IMR-90 (cell line): ENCODE measurements at regions not wholly inside any gene's neighbourhood (a gene's known extent, or its start where the extent isn't known, plus 50 kb on each side); places are given as distances from the start of the nearest gene placed in this dataset.

Experiments
- ATAC-seq: fragments of 200-7000 bp; cut with Tn5 transposase; 2 replicates; pipeline ENCODE4 v1.9.1; 2020; ENCODE audit warnings: low read depth, mild to moderate bottlenecking, moderate library complexity
- BruUV-seq: library from RNA; stranded (reverse); fragments of 400-500 nt; replicated peaks from 2 replicates; lab custom pipeline; 2021; lab: Mats Ljungman, UMichigan
- CTCF ChIA-PET: fragments of 300-600 bp; formaldehyde crosslinking; extraction: SDS; loops from one replicate; lab custom pipeline; 2021; ENCODE audit warnings: antibody characterized with exemption; lab: Yijun Ruan, JAX
- POLR2A ChIA-PET: fragments of 300-600 bp; sonication (Branson Sonifier 250); formaldehyde crosslinking; loops from one replicate; lab custom pipeline; 2022; ENCODE audit warnings: antibody characterized with exemption; ENCODE audit not compliant: unreplicated experiment; lab: Charles Lee
- DNase-seq: peaks from one replicate; pipeline ENCODE4 v3.0.0; 2013
- H2AFZ ChIP-seq: replicated peaks from 2 replicates; pipeline ENCODE3; 2013; ENCODE audit warnings: low read length, mild to moderate bottlenecking; ENCODE audit not compliant: poor library complexity
- H2AK5ac ChIP-seq: 2 replicates; pipeline ENCODE4 v1.6.1; 2013; ENCODE audit warnings: low read depth, low read length, inconsistent platforms
- H2AK9ac ChIP-seq: replicated peaks from 2 replicates; pipeline ENCODE3; 2013; ENCODE audit warnings: mild to moderate bottlenecking, low read depth, low read length, moderate library complexity; ENCODE audit not compliant: poor library complexity
- H2BK120ac ChIP-seq: 2 replicates; pipeline ENCODE4 v1.6.1; 2013; ENCODE audit warnings: low read depth, low read length, inconsistent platforms
- H2BK15ac ChIP-seq: 3 replicates; pipeline ENCODE4 v1.6.1; 2013; ENCODE audit warnings: low read depth, low read length, inconsistent platforms
- H2BK20ac ChIP-seq: 2 replicates; pipeline ENCODE4 v1.6.1; 2013; ENCODE audit warnings: low read depth, mild to moderate bottlenecking, inconsistent platforms, low read length, moderate library complexity
- H2BK5ac ChIP-seq: 2 replicates; pipeline ENCODE4 v1.6.1; 2013; ENCODE audit warnings: mild to moderate bottlenecking, low read depth, low read length, inconsistent platforms; ENCODE audit not compliant: poor library complexity, severe bottlenecking
- H3K14ac ChIP-seq: replicated peaks from 2 replicates; pipeline ENCODE4 v1.6.1; 2013; ENCODE audit warnings: low read depth, low read length, inconsistent platforms
- H3K18ac ChIP-seq: 2 replicates; pipeline ENCODE4 v1.6.1; 2013; ENCODE audit warnings: low read depth, low read length, control low read depth
- H3K23ac ChIP-seq: 2 replicates; pipeline ENCODE4 v1.6.1; 2013; ENCODE audit warnings: low read depth, low read length, inconsistent platforms
- H3K27ac ChIP-seq: 2 replicates; pipeline ENCODE4 v1.5.1; 2013; ENCODE audit warnings: mild to moderate bottlenecking, control low read depth, low read length; ENCODE audit not compliant: insufficient read depth
- H3K27me3 ChIP-seq: 2 replicates; pipeline ENCODE4 v1.6.1; 2013; ENCODE audit warnings: low read length; ENCODE audit not compliant: control insufficient read depth, insufficient read depth
- H3K36me3 ChIP-seq: 2 replicates; pipeline ENCODE4 v1.6.1; 2013; ENCODE audit warnings: low read length, mixed read lengths; ENCODE audit not compliant: control insufficient read depth, insufficient read depth
- H3K4ac ChIP-seq: 2 replicates; pipeline ENCODE4 v1.6.1; 2013; ENCODE audit warnings: low read depth, low read length, inconsistent platforms
- H3K4me1 ChIP-seq: 2 replicates; pipeline ENCODE4 v1.6.1; 2013; ENCODE audit warnings: low read length, mixed read lengths; ENCODE audit not compliant: control insufficient read depth, insufficient read depth
- H3K4me2 ChIP-seq: 2 replicates; pipeline ENCODE4 v1.6.1; 2013; ENCODE audit warnings: low read depth, mild to moderate bottlenecking, control low read depth, low read length, moderate library complexity
- H3K4me3 ChIP-seq: 2 replicates; pipeline ENCODE4 v1.5.1; 2013; ENCODE audit warnings: low read depth, mild to moderate bottlenecking, control low read depth, low read length, moderate library complexity; ENCODE audit not compliant: insufficient read depth
- H3K56ac ChIP-seq: 2 replicates; pipeline ENCODE4 v1.6.1; 2013; ENCODE audit warnings: low read length, inconsistent platforms; ENCODE audit not compliant: insufficient read depth; ENCODE audit errors: extremely low read depth
- H3K79me1 ChIP-seq, 2 experiments: 2 replicates each; pipeline ENCODE4 v1.6.1; 2013; ENCODE audit warnings: low read length in 2 of 2, inconsistent platforms in 1 of 2, low read depth in 1 of 2
- H3K9ac ChIP-seq: 2 replicates; pipeline ENCODE4 v1.6.1; 2013; ENCODE audit warnings: low read depth, low read length, control low read depth
- H3K9me1 ChIP-seq: 2 replicates; pipeline ENCODE4 v1.6.1; 2013; ENCODE audit warnings: low read length, inconsistent platforms; ENCODE audit not compliant: insufficient read depth
- H3K9me3 ChIP-seq: 2 replicates; pipeline ENCODE4 v1.6.1; 2013; ENCODE audit warnings: low read length; ENCODE audit not compliant: control insufficient read depth, insufficient read depth
- H4K20me1 ChIP-seq: 2 replicates; pipeline ENCODE4 v1.6.1; 2013; ENCODE audit warnings: low read length, inconsistent platforms; ENCODE audit not compliant: insufficient read depth
- H4K5ac ChIP-seq: 2 replicates; pipeline ENCODE4 v1.6.1; 2013; ENCODE audit warnings: mild to moderate bottlenecking, low read depth, low read length, control low read depth
- H4K8ac ChIP-seq, 2 experiments: 2 replicates each; pipeline ENCODE4 v1.6.1; 2013; ENCODE audit warnings: low read depth in 2 of 2, low read length in 2 of 2, control low read depth in 1 of 2, inconsistent platforms in 1 of 2
- H4K91ac ChIP-seq: 2 replicates; pipeline ENCODE4 v1.6.1; 2013; ENCODE audit warnings: low read depth, low read length, inconsistent platforms; ENCODE audit not compliant: insufficient read depth
- BHLHE40 ChIP-seq: fragments of 150-350 bp; IDR thresholded peaks from 2 replicates; pipeline ENCODE4 v1.6.1; 2016; ENCODE audit warnings: mild to moderate bottlenecking, low read depth, low read length
- CEBPB ChIP-seq: IDR thresholded peaks from 2 replicates; pipeline ENCODE4 v1.6.1; 2012; ENCODE audit warnings: low read depth, low read length, improper control_type of control experiment
- CHD1 ChIP-seq: IDR thresholded peaks from 2 replicates; pipeline ENCODE4 v1.6.1; 2012; ENCODE audit warnings: low read depth, low read length, improper control_type of control experiment
- CTCF ChIP-seq: conservative IDR thresholded peaks from 2 replicates; pipeline ENCODE4 v1.5.1; 2012; ENCODE audit warnings: mild to moderate bottlenecking, low read depth, low read length, improper control_type of control experiment
- ELK1 ChIP-seq: fragments of 150-350 bp; IDR thresholded peaks from 2 replicates; pipeline ENCODE4 v1.6.1; 2016; ENCODE audit warnings: low read depth, mild to moderate bottlenecking, low read length, moderate library complexity, borderline replicate concordance
- FOS ChIP-seq: fragments of 150-350 bp; IDR thresholded peaks from 2 replicates; pipeline ENCODE4 v1.6.1; 2016; ENCODE audit warnings: low read depth, low read length
- MAFK ChIP-seq: IDR thresholded peaks from 2 replicates; pipeline ENCODE4 v1.6.1; 2012; ENCODE audit warnings: low read depth, low read length, improper control_type of control experiment
- MAZ ChIP-seq: IDR thresholded peaks from 2 replicates; pipeline ENCODE4 v1.6.1; 2012; ENCODE audit warnings: low read depth, mild to moderate bottlenecking, low read length, improper control_type of control experiment, moderate library complexity, borderline replicate concordance
- MXI1 ChIP-seq: IDR thresholded peaks from 2 replicates; pipeline ENCODE4 v1.6.1; 2012; ENCODE audit warnings: low read depth, mild to moderate bottlenecking, low read length, moderate library complexity, borderline replicate concordance
- NFE2L2 ChIP-seq: fragments of 150-350 bp; IDR thresholded peaks from 2 replicates; pipeline ENCODE4 v1.6.1; 2016; ENCODE audit warnings: low read depth, mild to moderate bottlenecking, low read length
- POLR2A ChIP-seq: IDR thresholded peaks from 2 replicates; pipeline ENCODE4 v1.6.1; 2012; ENCODE audit warnings: mild to moderate bottlenecking, low read depth, low read length
- RAD21 ChIP-seq: IDR thresholded peaks from 2 replicates; pipeline ENCODE4 v1.6.1; 2012; ENCODE audit warnings: low read length, improper control_type of control experiment
- RCOR1 ChIP-seq: IDR thresholded peaks from 2 replicates; pipeline ENCODE4 v1.6.1; 2012; ENCODE audit warnings: mild to moderate bottlenecking, low read length, improper control_type of control experiment; ENCODE audit not compliant: insufficient replicate concordance
- RFX5 ChIP-seq: IDR thresholded peaks from 2 replicates; pipeline ENCODE4 v1.8.0; 2012; ENCODE audit warnings: low read depth, mild to moderate bottlenecking, low read length, moderate library complexity
- SMC3 ChIP-seq: fragments of 150-350 bp; IDR thresholded peaks from 2 replicates; pipeline ENCODE4 v1.6.1; 2016; ENCODE audit warnings: low read depth, mild to moderate bottlenecking, antibody characterized with exemption, low read length, moderate library complexity
- USF2 ChIP-seq: fragments of 150-350 bp; IDR thresholded peaks from 2 replicates; pipeline ENCODE4 v1.6.1; 2017; ENCODE audit warnings: mild to moderate bottlenecking, antibody characterized with exemption, low read length, low read depth
- WGBS, 2 experiments: methylation state at CpG; one replicate each; pipeline versions ENCODE4 v1.1.5 to v1.1.7; 2013; ENCODE audit warnings: missing lambda C conversion rate in 2 of 2; ENCODE audit not compliant: insufficient read length in 1 of 2; ENCODE audit errors: extremely low coverage in 2 of 2; 5-methylcytosine and 5-hydroxymethylcytosine counted together
- dilution Hi-C: fragments of 300-500 bp; cut with HindIII; formaldehyde crosslinking; loops from one replicate; pipeline ENCODE4 v1.14.3; 2018; ENCODE audit warnings: low sequenced_read_pairs; ENCODE audit not compliant: unreplicated experiment
- in situ Hi-C: fragments of 300-500 bp; cut with MboI; formaldehyde crosslinking; loops from 3 replicates; pipeline ENCODE4 v1.14.3; 2019; ENCODE audit warnings: low sequenced_read_pairs, inconsistent platforms, mixed read lengths
- intact Hi-C: fragments of 100-400 bp; cut with micrococcal nuclease; formaldehyde crosslinking; loops from 2 replicates; pipeline ENCODE4 v1.10.0; 2022

- CTCF ChIA-PET = no interaction called here
- WGBS, 2 experiments = no CpG with 5 or more reads among the region's 13 CpGs
- no peak overlapping the region for H2AK5ac ChIP-seq
These were observed 1481.2 kb upstream of the CADM2 start for GRCh38 chr3:83477563-83477962.

More at GRCh38 chr3:83477563-83477962, 1481.2 kb upstream of the CADM2 start:
- no TSS peak for BruUV-seq
- Histone ChIP-seq H3K27me3 (no peaks in the 10 kb centered on the region), H3K9me1 (no peaks in the 10 kb centered on the region), H3K9ac (no peak overlapping the region), H3K14ac (no peak overlapping the region), H3K27ac (no peak overlapping the region), H3K18ac (no peak overlapping the region), H2AK9ac (no peak overlapping the region), H3K56ac (no peak overlapping the region), H2BK5ac (no peak overlapping the region), H2BK120ac (no peak overlapping the region), H3K4me1 (no peaks in the 10 kb centered on the region), H3K79me1 (no peaks in the 10 kb centered on the region), H2BK20ac (no peak overlapping the region), H3K9me3 (0 out of 2 replicates have a peak, but pooled peaks cover 4% of the 10 kb centered on the region), H4K8ac (no peak overlapping the region), H2BK15ac (no peak overlapping the region), H4K20me1 (no peaks in the 10 kb centered on the region), H4K91ac (no peak overlapping the region), H3K23ac (no peak overlapping the region), H4K5ac (no peak overlapping the region), H3K4me2 (no peak overlapping the region), H3K36me3 (no peaks in the 10 kb centered on the region), H3K4me3 (no peak overlapping the region), H2AFZ (no peak overlapping the region), H3K4ac (no peak overlapping the region)
- in situ Hi-C loops = no loop called here
- dilution Hi-C loops = no loop called here
- POLR2A ChIA-PET = no interaction called here
- intact Hi-C loops = no loop called here
- no peak for DNase-seq
- TF ChIP-seq SMC3 (no peak), MXI1 (no peak), CTCF (no peak), FOS (no peak), RAD21 (no peak), CHD1 (no peak), ELK1 (no peak), NFE2L2 (no peak), MAFK (no peak), RFX5 (no peak), RCOR1 (no peak), MAZ (no peak), USF2 (no peak), BHLHE40 (no peak), POLR2A (no peak), CEBPB (no peak)
- no peak for ATAC-seq
